Upper lobe of left lung (tissue), 4 donors: ENCODE measurements at regions not wholly inside any gene's neighbourhood (a gene's known extent, or its start where the extent isn't known, plus 50 kb on each side); places are given as distances from the start of the nearest gene placed in this dataset.

Experiments
- POLR2A ChIP-seq, 4 donors: fragments of 450-650 bp; IDR thresholded peaks; one replicate each; pipeline ENCODE4 v1.5.1; 2016 to 2017; ENCODE audit warnings: antibody characterized with exemption in 4 of 4, mild to moderate bottlenecking in 2 of 4
- TF ChIP-seq, protein P1 (sequence below), 6 experiments: fragments of 450-650 bp in 4 of 6; fragments of 200-600 bp in 2 of 6; sonication (generic) in 2 of 6; IDR thresholded peaks; one replicate each; pipeline ENCODE4 v1.5.1; 2016 to 2019; ENCODE audit warnings: antibody characterized with exemption in 6 of 6

DNA sequence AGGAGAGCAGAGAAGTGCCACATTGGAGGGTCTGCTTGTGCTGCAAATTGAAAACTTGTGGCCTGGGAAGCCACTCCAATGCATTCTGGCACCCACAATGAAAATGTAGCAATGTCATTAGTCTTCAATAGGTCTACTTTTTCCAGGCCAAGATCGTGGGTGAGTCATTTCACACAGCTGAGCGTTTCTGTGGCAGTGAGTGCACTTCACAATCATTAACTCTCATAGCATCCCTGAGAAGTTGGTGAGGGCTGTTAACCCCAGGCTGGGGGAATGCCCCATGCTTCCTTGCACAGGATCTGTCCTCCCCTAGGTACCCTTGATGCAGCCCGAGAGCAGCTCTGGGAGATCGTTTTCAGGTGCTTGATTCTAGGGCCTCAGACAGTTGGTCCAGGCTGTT is 196.8 kb upstream of the ATP6AP2 start:
- TF ChIP-seq, protein P1, sequence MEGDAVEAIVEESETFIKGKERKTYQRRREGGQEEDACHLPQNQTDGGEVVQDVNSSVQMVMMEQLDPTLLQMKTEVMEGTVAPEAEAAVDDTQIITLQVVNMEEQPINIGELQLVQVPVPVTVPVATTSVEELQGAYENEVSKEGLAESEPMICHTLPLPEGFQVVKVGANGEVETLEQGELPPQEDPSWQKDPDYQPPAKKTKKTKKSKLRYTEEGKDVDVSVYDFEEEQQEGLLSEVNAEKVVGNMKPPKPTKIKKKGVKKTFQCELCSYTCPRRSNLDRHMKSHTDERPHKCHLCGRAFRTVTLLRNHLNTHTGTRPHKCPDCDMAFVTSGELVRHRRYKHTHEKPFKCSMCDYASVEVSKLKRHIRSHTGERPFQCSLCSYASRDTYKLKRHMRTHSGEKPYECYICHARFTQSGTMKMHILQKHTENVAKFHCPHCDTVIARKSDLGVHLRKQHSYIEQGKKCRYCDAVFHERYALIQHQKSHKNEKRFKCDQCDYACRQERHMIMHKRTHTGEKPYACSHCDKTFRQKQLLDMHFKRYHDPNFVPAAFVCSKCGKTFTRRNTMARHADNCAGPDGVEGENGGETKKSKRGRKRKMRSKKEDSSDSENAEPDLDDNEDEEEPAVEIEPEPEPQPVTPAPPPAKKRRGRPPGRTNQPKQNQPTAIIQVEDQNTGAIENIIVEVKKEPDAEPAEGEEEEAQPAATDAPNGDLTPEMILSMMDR (IDR thresholded peaks at IDR 0.05): no peak
- TF ChIP-seq POLR2A (IDR thresholded peaks at IDR 0.05): no peak
